ENCODE measurements at regions not wholly inside any gene's neighbourhood (a gene's known extent, or its start where the extent isn't known, plus 50 kb on each side); places are given as distances from the start of the nearest gene placed in this dataset.

DNA sequence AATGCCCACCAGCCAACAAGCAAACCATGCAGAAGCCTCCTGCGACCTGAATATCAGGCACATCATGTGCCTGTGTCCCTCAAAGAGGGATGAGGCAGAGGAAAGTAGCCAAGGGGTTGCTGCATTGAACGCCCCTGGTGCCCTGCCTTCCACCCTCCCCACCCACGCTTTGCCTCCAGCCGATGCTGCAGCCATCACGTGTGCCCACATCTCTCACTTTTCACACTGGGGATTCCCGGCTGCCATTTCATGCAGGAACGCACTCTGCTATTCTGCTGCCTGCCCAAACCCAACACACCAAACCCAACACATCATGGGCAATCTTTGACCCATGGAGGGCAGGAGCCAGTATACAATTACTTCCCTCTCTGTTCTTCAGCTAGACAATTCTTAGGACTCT is 462.2 kb upstream of the PROK2 start:
- TF ChIP-seq, protein P1, sequence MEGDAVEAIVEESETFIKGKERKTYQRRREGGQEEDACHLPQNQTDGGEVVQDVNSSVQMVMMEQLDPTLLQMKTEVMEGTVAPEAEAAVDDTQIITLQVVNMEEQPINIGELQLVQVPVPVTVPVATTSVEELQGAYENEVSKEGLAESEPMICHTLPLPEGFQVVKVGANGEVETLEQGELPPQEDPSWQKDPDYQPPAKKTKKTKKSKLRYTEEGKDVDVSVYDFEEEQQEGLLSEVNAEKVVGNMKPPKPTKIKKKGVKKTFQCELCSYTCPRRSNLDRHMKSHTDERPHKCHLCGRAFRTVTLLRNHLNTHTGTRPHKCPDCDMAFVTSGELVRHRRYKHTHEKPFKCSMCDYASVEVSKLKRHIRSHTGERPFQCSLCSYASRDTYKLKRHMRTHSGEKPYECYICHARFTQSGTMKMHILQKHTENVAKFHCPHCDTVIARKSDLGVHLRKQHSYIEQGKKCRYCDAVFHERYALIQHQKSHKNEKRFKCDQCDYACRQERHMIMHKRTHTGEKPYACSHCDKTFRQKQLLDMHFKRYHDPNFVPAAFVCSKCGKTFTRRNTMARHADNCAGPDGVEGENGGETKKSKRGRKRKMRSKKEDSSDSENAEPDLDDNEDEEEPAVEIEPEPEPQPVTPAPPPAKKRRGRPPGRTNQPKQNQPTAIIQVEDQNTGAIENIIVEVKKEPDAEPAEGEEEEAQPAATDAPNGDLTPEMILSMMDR (IDR thresholded peaks at IDR 0.05) = no peak
- TF ChIP-seq ZFX (IDR thresholded peaks at IDR 0.05; ENCODE audit: borderline replicate concordance) = no peak
